ELF-1 (cell line): ENCODE measurements at regions not wholly inside any gene's neighbourhood (a gene's known extent, or its start where the extent isn't known, plus 50 kb on each side); places are given as distances from the start of the nearest gene placed in this dataset.

Experiments
- DNase-seq: peaks from one replicate; pipeline ENCODE4 v3.0.0-alpha.2; 2016; ENCODE audit warnings: low read depth, low spot score

- DNase-seq, result peak; percentile 28
Observed at GRCh38 chr10:125343118-125343925, 183.0 kb upstream of the CTBP2 start.

GRCh38 chr10:125341611-125342010 lies 181.2 kb upstream of the CTBP2 start:
- no peak for DNase-seq

- no peak for DNase-seq
Observed at GRCh38 chr10:125340903-125341302, 180.5 kb upstream of the CTBP2 start.

GRCh38 chr10:125337510-125337909 lies 177.1 kb upstream of the CTBP2 start:
- peak; percentile 16 for DNase-seq

GRCh38 chr10:125334545-125334944 lies 174.2 kb upstream of the CTBP2 start:
- DNase-seq, result no peak

GRCh38 chr10:125333769-125334168 lies 173.4 kb upstream of the CTBP2 start:
- no peak for DNase-seq

GRCh38 chr10:125333209-125333591 lies 172.8 kb upstream of the CTBP2 start:
- DNase-seq, result no peak

GRCh38 chr10:125332548-125333208 lies 172.3 kb upstream of the CTBP2 start:
- DNase-seq, result no peak

- DNase-seq, result no peak
Observed at GRCh38 chr10:125331056-125331455, 170.7 kb upstream of the CTBP2 start.

GRCh38 chr10:125329056-125329455 lies 168.7 kb upstream of the CTBP2 start:
- no peak for DNase-seq

- no peak for DNase-seq
Observed at GRCh38 chr10:125325326-125325725, 165.0 kb upstream of the CTBP2 start.

- DNase-seq, result no peak
Observed at GRCh38 chr10:125316436-125316835, 156.1 kb upstream of the CTBP2 start.

GRCh38 chr10:125300937-125301336 lies 140.6 kb upstream of the CTBP2 start:
- no peak for DNase-seq

- DNase-seq, result no peak
Observed at GRCh38 chr10:125299461-125299860, 139.1 kb upstream of the CTBP2 start.

GRCh38 chr10:125296598-125296997 lies 136.2 kb upstream of the CTBP2 start:
- no peak for DNase-seq

- DNase-seq, result no peak
Observed at GRCh38 chr10:125294109-125294508, 133.7 kb upstream of the CTBP2 start.

- DNase-seq, result no peak
Observed at GRCh38 chr10:125291836-125292235, 131.5 kb upstream of the CTBP2 start.

- DNase-seq, result no peak
Observed at GRCh38 chr10:125289461-125289860, 129.1 kb upstream of the CTBP2 start.

GRCh38 chr10:125284875-125285597 lies 124.7 kb upstream of the CTBP2 start:
- peak; percentile 14 for DNase-seq

- no peak for DNase-seq
Observed at GRCh38 chr10:125283836-125284614, 123.7 kb upstream of the CTBP2 start.

- peak; percentile 65 for DNase-seq
Observed at GRCh38 chr10:125283191-125283835, 123.0 kb upstream of the CTBP2 start.
